BLaER1 treated with 17β-estradiol and CSF1 and Interleukin-3, amounts not matched to agents 10 nM and 100 nM (cell line): ENCODE measurements at regions not wholly inside any gene's neighbourhood (a gene's known extent, or its start where the extent isn't known, plus 50 kb on each side); places are given as distances from the start of the nearest gene placed in this dataset.
A peak's percentile ranks its signal among the peaks of the same experiment; 100 is the strongest.

Source experiments
- H3K27ac ChIP-seq, 11 experiments: shearing (Covaris generic); formaldehyde crosslinking; 2 replicates each; pipeline ENCODE4 v1.8.1; 2022
- H3K27me3 ChIP-seq, 11 experiments: shearing (Covaris generic); formaldehyde crosslinking; 2 replicates each; pipeline ENCODE4 v1.8.1; 2022
- H3K36me3 ChIP-seq, 11 experiments: shearing (Covaris generic); formaldehyde crosslinking; 2 replicates each; pipeline ENCODE4 v1.8.1; 2022
- H3K4me1 ChIP-seq, 10 experiments: shearing (Covaris generic); formaldehyde crosslinking; 2 replicates each; pipeline ENCODE4 v1.8.1; 2022
- H3K4me2 ChIP-seq, 11 experiments: shearing (Covaris generic); formaldehyde crosslinking; 2 replicates each; pipeline ENCODE4 v1.8.1; 2022
- H3K4me3 ChIP-seq, 10 experiments: shearing (Covaris generic); formaldehyde crosslinking; 2 replicates each; pipeline ENCODE4 v1.8.1; 2022
- H3K9ac ChIP-seq, 11 experiments: shearing (Covaris generic); formaldehyde crosslinking; 2 replicates each; pipeline ENCODE4 v1.8.1; 2022
- H3K9me3 ChIP-seq, 11 experiments: shearing (Covaris generic); formaldehyde crosslinking; replicated peaks in 1 of 11; 2 replicates each; pipeline ENCODE4 v1.8.1; 2022
- H4K20me1 ChIP-seq, 11 experiments: shearing (Covaris generic); formaldehyde crosslinking; 2 replicates each; pipeline ENCODE4 v1.8.1; 2022
- Cebpa-rat ChIP-seq, 11 experiments: shearing (Covaris generic); IDR thresholded peaks; 2 replicates each; pipeline ENCODE4 v1.8.1; 2022

- no peaks in the 10 kb centered on the region for H4K20me1 ChIP-seq
- no peak overlapping the region for H3K9ac ChIP-seq
- peak overlapping the region in 8 of 11 experiments; percentile 59 to 76 (median 68); a peak in 13 of 22 replicates for H3K4me2 ChIP-seq
- peaks cover 0 to 43% (median 25%) of the 10 kb centered on the region in 10 experiments; a peak in 15 of 20 replicates for H3K4me1 ChIP-seq
- peaks cover 0 to under 1% (median 0%) of the 10 kb centered on the region in 11 experiments; a peak in 3 of 22 replicates for H3K9me3 ChIP-seq
- no peaks in the 10 kb centered on the region for H3K36me3 ChIP-seq
- H3K4me3 ChIP-seq, result no peak overlapping the region
- H3K27me3 ChIP-seq, result no peaks in the 10 kb centered on the region
- no peak overlapping the region for H3K27ac ChIP-seq
- TF ChIP-seq Cebpa-rat (IDR thresholded peaks at IDR 0.05), result no peak
These were observed 328.1 kb upstream of the RGMA start for GRCh38 chr15:93417156-93417555.

GRCh38 chr15:93415576-93415975, 326.6 kb upstream of the RGMA start:
- Histone ChIP-seq H3K27ac (no peak overlapping the region), H3K9ac (no peak overlapping the region), H3K9me3 (peaks cover 0 to 15% (median 11%) of the 10 kb centered on the region in 11 experiments; a peak in 10 of 22 replicates), H4K20me1 (no peaks in the 10 kb centered on the region; a peak in 1 of 22 replicates), H3K4me3 (no peak overlapping the region), H3K27me3 (no peaks in the 10 kb centered on the region), H3K36me3 (no peaks in the 10 kb centered on the region), H3K4me2 (no peak overlapping the region), H3K4me1 (peaks cover 0 to 43% (median 25%) of the 10 kb centered on the region in 10 experiments; a peak in 15 of 20 replicates)
- no peak for TF ChIP-seq Cebpa-rat (IDR thresholded peaks at IDR 0.05)

GRCh38 chr15:93414576-93415231, 325.7 kb upstream of the RGMA start:
- Histone ChIP-seq H4K20me1 (no peaks in the 10 kb centered on the region; a peak in 1 of 22 replicates), H3K9ac (no peak overlapping the region), H3K27me3 (no peaks in the 10 kb centered on the region), H3K4me1 (peaks cover 0 to 39% (median 24%) of the 10 kb centered on the region in 10 experiments; a peak in 15 of 20 replicates), H3K9me3 (peaks cover 0 to 18% (median 11%) of the 10 kb centered on the region in 11 experiments; a peak in 10 of 22 replicates), H3K27ac (no peak overlapping the region), H3K4me2 (peak overlapping the region in 1 of 11 experiments; percentile 7; a peak in 1 of 22 replicates), H3K4me3 (no peak overlapping the region), H3K36me3 (no peaks in the 10 kb centered on the region)
- TF ChIP-seq Cebpa-rat (IDR thresholded peaks at IDR 0.05), result no peak

GRCh38 chr15:93413745-93414144, 324.7 kb upstream of the RGMA start:
- Histone ChIP-seq H3K9me3 (peaks cover 0 to 18% (median 11%) of the 10 kb centered on the region in 11 experiments; a peak in 10 of 22 replicates), H3K27me3 (no peaks in the 10 kb centered on the region), H4K20me1 (no peaks in the 10 kb centered on the region; a peak in 1 of 22 replicates), H3K4me1 (peaks cover 0 to 30% (median 19%) of the 10 kb centered on the region in 10 experiments; a peak in 15 of 20 replicates), H3K4me2 (0 out of 22 replicates have a peak overlapping the region, but pooled peaks of 2 of the 11 experiments have one; percentile 1 to 5), H3K9ac (no peak overlapping the region), H3K27ac (no peak overlapping the region), H3K36me3 (no peaks in the 10 kb centered on the region), H3K4me3 (no peak overlapping the region)
- no peak for TF ChIP-seq Cebpa-rat (IDR thresholded peaks at IDR 0.05)

- no peak overlapping the region for H3K4me3 ChIP-seq
- TF ChIP-seq Cebpa-rat (IDR thresholded peaks at IDR 0.05), result no peak
- no peak overlapping the region for H3K27ac ChIP-seq
- H3K36me3 ChIP-seq, result no peaks in the 10 kb centered on the region
- no peak overlapping the region for H3K4me2 ChIP-seq
- H3K27me3 ChIP-seq, result no peaks in the 10 kb centered on the region
- H3K4me1 ChIP-seq, result no peaks in the 10 kb centered on the region
- H3K9ac ChIP-seq, result no peak overlapping the region
- H3K9me3 ChIP-seq, result peaks cover 14 to 53% (median 31%) of the 10 kb centered on the region in 11 experiments; a peak in 20 of 22 replicates
- no peaks in the 10 kb centered on the region for H4K20me1 ChIP-seq
These were observed 310.1 kb upstream of the RGMA start for GRCh38 chr15:93399121-93399520.

GRCh38 chr15:93389211-93389610, 300.2 kb upstream of the RGMA start:
- Histone ChIP-seq H3K4me3 (no peak overlapping the region), H3K9me3 (peaks cover 0 to 12% (median 7%) of the 10 kb centered on the region in 11 experiments; a peak in 14 of 22 replicates), H3K4me1 (peaks cover 0 to 18% (median 6%) of the 10 kb centered on the region in 10 experiments; a peak in 6 of 20 replicates), H3K9ac (no peak overlapping the region), H3K27ac (no peak overlapping the region), H3K36me3 (no peaks in the 10 kb centered on the region), H4K20me1 (no peaks in the 10 kb centered on the region), H3K4me2 (peak overlapping the region in 3 of 11 experiments; percentile 11 to 36 (median 25); a peak in 5 of 22 replicates), H3K27me3 (no peaks in the 10 kb centered on the region)
- TF ChIP-seq Cebpa-rat (IDR thresholded peaks at IDR 0.05), result no peak

GRCh38 chr15:93384886-93385285, 295.9 kb upstream of the RGMA start:
- Histone ChIP-seq H3K36me3 (no peaks in the 10 kb centered on the region), H3K4me1 (peaks cover 0 to 18% (median 6%) of the 10 kb centered on the region in 10 experiments; a peak in 6 of 20 replicates), H3K9ac (no peak overlapping the region), H3K27me3 (no peaks in the 10 kb centered on the region), H3K4me2 (no peak overlapping the region), H4K20me1 (no peaks in the 10 kb centered on the region), H3K4me3 (no peak overlapping the region), H3K27ac (no peak overlapping the region), H3K9me3 (no peaks in the 10 kb centered on the region)
- TF ChIP-seq Cebpa-rat (IDR thresholded peaks at IDR 0.05), result no peak

- Histone ChIP-seq H4K20me1 (no peaks in the 10 kb centered on the region), H3K36me3 (no peaks in the 10 kb centered on the region), H3K27me3 (no peaks in the 10 kb centered on the region), H3K27ac (no peak overlapping the region), H3K4me1 (no peaks in the 10 kb centered on the region), H3K9ac (no peak overlapping the region), H3K4me3 (no peak overlapping the region), H3K4me2 (no peak overlapping the region), H3K9me3 (no peaks in the 10 kb centered on the region)
- TF ChIP-seq Cebpa-rat (IDR thresholded peaks at IDR 0.05), result no peak
These were observed 293.3 kb upstream of the RGMA start for GRCh38 chr15:93382200-93382820.

GRCh38 chr15:93378558-93378957, 289.5 kb upstream of the RGMA start:
- H3K36me3 ChIP-seq, result no peaks in the 10 kb centered on the region
- H3K4me2 ChIP-seq, result no peak overlapping the region
- H4K20me1 ChIP-seq, result no peaks in the 10 kb centered on the region
- no peak overlapping the region for H3K27ac ChIP-seq
- no peaks in the 10 kb centered on the region for H3K27me3 ChIP-seq
- peaks cover 0 to 5% (median 0%) of the 10 kb centered on the region in 10 experiments; a peak in 6 of 20 replicates for H3K4me1 ChIP-seq
- TF ChIP-seq Cebpa-rat (IDR thresholded peaks at IDR 0.05), result no peak
- H3K9me3 ChIP-seq, result peaks cover 0 to 3% (median 0%) of the 10 kb centered on the region in 11 experiments; a peak in 1 of 22 replicates
- H3K4me3 ChIP-seq, result no peak overlapping the region
- H3K9ac ChIP-seq, result no peak overlapping the region
